Amygdala (tissue), 56 donors: ENCODE measurements at regions not wholly inside any gene's neighbourhood (a gene's known extent, or its start where the extent isn't known, plus 50 kb on each side); places are given as distances from the start of the nearest gene placed in this dataset.

ENCODE experiments used
- DNase-seq, 56 donors: peaks; one replicate each; lab custom pipeline; 2025; lab: John Stamatoyannopoulos, UW

DNA sequence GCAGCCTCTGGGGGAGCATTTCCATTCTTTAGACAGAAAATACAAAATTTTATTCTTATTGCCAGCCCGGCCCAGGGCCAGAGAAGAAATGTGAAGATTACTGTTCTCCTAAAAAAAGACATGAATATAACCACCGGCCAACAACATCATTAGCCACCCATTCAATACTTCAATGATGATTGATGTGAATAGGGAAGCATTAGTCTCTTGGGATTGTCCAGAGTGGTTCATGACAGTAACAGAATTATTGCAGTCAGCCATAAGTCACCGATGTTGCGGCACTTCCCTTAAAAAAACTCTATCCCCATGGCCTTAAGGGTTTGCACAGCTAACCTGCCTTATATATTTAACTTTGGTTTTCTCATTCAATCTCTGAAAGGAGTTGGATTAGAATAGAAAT lies 418.7 kb downstream of the CENPC start:
- no peak for DNase-seq

DNA sequence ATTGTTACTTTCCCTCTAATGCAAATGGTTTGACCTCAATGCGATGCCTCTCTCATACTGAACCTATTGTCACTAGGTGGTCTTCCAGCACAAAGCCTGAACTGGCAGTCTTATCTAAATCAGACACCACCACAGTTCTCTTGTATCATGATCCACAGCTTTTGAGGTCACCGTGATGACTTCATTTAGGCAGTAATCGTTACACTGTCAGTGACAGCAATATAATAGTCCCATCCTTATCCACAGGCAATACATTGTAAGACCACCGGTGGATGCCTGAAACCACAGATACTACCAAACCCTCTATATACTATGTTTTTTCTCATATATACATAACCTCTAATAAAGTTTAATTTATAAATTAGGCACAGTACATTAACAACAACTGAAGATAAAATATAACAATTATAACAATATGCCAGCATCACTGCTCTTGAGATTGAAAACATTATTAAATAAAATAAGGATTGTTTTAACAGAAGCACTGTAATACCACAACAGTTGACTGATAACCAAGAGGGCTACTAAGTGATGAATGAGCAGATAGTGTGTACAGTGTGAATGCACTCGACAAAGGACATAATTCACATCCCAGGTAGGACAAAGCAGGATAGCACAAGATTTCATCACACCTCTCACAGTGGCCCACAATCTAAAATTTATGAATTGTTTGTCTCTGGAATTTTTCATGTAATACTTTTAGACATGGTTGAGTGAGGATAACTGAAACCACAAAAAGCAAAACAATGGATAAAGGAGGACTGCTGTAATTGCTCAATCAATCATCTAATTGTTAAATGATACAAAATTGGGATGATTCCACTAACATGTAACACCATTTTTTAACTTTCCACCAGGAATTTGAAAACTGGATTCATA lies 419.4 kb downstream of the CENPC start:
- DNase-seq, result no peak

DNA sequence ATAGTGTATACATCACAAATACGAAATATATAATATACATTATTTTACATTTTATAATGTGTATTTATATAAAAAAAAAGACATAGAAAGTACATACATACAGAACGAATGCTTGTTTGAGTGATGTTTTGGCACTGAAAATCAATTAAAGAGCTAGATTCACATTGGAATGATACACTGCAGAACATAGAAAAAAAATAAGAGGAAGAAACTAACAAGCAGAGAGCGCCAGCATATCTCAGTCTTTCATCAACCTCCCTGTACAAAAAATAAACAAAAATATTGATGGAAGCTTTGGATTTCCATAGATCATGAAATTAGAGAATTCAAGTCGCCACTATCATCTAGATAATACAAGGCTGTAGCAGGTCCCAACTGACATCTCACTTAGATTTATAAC lies 420.6 kb downstream of the CENPC start:
- DNase-seq, result no peak

DNA sequence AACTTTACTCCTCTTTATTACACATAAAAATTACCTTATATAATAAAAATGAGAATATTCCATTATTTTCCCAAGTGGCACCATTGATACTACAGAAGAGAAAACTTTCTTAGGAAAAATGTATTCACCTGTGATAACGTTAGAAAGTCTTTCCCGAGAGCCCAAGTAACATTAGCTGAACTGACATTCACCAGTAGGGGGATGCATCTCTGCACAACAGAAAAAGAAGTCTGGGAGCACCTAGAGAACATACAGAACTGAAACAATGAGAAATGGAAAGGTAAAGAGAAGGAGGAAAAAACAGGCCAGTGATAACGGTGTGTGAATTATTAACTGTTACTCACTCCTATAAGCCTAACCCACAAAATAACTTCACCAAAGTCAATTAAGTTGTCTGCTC lies 423.3 kb downstream of the CENPC start:
- DNase-seq, result no peak

DNA sequence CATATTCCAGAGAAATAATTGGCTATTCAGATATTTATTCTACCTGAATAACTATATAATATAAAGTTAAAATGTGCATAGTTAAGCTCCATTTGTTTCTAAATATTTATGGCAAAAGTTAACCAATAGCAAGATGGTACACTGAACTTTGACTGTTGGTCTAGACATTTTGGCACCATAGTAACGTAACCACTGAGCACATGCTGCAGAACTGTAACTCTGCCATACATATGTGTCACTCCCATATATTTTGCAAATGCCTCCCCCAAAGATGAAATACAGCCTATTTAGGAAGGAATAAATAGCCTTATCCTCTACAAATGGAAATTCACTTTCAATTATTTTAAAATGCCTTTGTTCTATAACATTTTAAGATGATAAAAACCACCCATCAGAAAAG lies 424.9 kb downstream of the CENPC start:
- DNase-seq, result no peak

DNA sequence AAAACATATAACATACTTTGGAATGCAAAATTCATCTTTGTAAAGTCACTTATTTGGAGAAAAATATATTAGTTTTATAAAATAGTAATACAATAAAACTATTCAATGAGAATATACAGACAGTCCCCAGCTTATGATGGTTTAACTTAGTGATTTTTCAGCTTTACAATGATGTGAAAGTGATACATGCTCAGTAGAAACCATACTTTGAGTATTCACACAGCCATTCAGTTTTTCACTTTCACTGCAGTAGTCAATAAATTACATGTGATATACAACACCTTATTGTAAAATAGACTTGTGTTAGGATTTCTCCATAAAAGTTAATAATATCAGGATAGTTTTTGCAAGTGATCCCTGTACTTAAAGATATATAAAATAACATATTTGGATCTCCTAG lies 436.0 kb downstream of the CENPC start:
- no peak for DNase-seq

DNA sequence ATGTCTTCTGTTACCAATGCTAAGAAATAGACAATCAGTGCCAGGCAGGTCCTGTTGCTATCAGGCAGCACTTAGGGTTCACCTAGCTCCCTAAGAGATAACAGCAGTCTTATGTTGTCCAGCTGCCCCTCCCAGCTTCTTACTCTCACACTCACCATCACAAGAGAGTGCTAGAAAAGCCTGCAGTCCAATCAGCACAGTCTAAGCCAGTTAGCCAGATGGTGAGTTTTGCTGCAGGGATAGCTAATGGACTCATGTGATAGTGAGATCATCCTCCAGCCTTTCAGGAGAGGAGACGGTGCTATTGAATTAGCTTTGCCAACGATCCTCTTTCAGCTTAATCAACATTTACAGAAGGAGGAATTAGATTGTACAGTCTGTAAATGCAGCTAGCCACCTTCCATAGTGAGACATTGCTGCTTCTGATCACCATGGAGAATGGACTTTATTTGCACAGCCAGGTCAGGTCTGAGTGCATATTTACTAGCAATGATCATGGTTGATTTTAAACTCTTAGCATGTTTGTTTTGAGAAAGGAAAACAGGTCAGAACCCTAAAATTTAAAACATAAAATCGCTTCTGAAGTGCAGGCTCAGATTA lies 438.3 kb downstream of the CENPC start:
- DNase-seq, result peak in 1 of 56 donors; percentile 1

DNA sequence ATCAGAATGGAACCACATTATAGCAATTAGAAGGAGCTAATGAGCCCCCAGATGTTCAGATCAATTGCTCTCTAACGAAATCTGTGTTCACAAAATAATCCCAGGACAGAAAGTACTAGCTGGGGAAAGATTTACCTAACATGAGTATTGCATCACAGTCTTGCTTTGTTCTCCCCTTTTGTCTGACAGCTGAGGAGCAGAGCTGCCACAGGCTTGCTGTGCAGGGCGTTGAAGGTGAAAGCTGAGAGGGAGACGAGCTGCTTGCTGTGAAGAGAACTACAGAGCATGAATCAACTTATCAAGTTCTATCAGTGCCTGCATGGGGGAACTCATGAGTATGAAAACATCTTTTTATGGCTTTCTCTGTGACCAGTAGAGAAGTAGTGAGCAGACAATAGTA lies 441.2 kb downstream of the CENPC start:
- no peak for DNase-seq

DNA sequence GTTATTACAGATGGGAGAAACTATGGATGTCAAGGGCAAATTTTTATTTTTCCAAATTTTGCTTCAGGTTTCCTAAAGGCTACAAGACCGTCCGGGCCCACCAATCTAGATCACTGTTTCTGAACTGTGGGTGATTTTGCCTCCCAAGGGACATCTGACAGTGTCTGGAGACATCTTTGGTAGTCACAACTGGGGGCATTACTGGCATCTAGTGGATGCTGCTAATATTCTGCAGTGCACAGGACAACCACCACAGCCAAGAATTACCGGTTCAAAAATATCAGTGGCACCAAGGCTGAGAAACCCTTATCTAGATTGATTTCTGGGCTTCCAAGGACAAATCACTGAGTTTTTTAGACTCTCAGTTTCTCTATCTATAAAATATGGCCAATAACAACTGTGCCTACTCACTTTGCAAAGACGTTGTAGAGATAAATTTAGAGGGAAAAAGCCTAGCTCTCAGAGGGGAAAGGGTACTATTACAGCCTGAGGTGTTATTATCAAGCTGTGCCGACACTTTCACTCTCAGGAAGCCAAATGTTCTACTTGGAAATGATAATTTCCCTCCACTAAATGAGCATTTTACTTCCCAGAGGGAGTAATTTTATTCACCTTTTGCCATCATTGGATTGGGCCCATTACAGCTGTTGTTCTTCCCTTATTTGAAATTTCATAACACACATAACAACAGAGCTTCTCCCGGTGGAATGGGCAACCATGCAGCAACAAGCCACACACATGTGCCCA lies 442.1 kb downstream of the CENPC start:
- DNase-seq, result peak in 4 of 56 donors; percentile 2 to 27 (median 5)

DNA sequence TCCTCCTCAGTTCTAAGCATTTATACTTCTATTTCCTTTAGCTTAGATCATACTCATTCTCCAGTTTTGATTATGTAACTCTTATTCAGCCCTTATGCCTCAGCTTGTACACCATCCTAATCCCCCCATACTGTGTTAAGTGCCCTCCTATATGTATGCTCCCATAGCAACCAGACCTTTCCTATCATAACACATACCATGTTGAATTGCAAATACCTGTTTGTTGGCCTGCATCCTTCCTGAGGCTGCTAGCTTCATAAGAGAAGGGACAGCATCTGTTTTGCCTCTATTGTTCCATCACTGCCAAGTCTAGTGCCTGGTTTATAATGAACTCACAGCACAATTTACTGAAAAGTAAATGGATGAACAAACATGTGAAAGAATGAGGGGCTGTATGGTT lies 443.7 kb downstream of the CENPC start:
- no peak for DNase-seq

DNA sequence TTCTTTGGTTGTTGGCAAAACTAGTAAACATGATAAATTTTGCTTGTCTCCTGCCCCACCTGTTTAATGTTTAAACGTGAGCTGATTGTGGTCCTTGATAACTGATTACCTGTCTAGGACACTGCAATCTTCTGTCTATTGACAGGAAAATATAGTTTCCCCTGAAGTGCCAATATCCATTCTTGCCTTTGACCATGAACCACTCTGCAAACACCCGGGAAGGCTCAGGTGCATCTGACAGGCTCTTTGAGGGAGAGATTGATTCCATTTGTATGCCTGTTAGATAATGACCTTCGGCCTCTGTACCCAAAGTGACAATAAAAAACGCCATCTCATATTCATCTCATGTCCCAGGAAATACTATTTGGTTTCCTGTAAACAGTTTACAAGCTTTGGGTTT lies 453.0 kb downstream of the CENPC start:
- no peak for DNase-seq

DNA sequence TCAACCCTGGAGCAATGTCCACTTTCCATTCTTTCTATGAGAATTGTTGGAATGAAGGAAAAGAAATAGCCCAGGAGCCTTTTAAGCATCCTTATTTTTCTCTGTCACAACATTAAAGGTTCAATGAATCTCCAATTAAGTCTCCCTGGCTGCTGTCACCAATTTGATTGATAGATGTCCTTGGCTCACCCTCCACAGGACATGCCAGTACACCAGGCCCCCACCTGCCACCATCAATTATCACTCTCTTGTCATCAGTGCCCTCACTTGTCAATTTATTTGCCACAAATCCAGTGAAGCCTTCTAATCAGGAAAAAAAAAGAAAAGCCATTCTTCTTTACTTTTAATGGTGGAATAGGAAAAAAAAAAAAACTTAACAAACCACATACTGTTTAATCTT lies 453.6 kb downstream of the CENPC start:
- DNase-seq, result no peak

DNA sequence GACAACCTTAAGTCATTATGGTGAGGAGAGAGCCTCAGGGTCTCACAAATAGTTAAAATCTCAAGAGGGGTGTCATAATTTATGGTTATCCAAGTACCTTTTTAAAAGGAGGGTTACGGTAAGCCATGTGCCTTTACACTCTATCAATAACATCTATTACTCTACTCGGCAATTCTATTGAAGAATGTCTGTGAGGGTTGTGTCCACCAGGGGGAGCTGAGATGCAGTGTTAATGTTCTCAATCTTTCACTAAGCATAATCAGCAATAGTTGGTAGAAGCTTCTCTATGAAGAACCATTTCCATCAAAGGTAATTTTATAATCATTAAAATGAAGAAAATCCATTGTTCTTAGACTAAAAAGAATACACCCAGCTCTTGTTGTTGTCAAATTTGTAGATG lies 457.4 kb downstream of the CENPC start:
- peak in 3 of 56 donors; percentile 1 to 57 (median 3) for DNase-seq

DNA sequence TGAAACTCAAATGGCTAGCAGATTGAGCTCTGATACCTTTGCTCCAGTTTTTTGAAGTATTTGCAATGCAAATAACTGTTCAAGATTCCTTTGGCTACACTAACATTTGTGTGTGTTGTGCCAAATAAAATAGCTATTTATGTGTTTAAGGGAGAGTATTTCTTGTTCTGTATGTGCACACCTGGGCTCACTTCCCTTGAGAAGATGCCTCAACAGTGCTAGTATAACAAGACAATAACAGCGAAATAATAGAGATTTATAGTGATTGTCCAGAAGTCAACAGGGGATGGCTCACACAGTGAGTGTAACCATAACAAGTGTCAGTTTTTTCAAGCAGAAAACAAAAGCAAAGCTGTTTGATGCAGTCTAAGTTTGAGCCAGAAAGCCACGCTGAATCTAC lies 460.5 kb downstream of the CENPC start:
- DNase-seq, result peak in 2 of 56 donors; percentile 3 to 14

DNA sequence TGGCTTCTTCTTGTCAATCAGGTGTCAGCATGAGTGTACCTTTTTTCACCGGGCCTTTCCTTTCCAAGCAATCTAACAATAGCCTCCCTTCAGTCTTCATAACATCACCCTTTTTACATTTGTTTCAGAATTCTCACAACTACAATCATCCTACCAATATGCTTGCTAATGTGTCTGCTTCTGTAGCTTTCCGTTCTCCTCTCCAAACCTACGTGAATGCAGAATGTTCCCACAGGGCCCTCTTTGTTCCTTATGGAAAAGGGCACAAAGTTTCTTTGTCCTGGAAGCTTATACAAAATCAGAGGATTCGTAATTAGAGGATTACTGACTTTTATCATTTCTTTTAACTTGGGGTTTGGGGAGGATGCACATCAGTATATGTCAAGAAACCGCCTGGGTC lies 461.8 kb downstream of the CENPC start:
- DNase-seq, result peak in 1 of 56 donors; percentile 27

DNA sequence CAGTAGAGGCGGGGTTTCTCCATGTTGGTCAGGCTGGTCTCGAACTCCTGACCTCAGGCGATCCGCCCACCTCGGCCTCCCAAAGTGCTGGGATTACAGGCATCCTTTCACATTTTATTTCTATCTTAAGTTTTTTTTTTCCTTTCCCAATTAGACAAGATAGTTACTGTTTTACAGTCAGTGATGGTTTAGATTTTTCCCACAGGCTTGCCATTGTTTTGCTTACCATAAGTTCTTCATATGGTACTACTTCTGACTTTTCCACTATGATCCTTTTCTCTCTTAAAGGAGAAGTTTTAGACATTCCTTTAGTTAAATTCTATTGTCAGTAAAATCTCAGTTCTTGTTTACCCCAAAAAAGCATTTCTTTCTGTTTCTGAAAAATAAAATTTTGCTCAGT lies 462.6 kb downstream of the CENPC start:
- no peak for DNase-seq

DNA sequence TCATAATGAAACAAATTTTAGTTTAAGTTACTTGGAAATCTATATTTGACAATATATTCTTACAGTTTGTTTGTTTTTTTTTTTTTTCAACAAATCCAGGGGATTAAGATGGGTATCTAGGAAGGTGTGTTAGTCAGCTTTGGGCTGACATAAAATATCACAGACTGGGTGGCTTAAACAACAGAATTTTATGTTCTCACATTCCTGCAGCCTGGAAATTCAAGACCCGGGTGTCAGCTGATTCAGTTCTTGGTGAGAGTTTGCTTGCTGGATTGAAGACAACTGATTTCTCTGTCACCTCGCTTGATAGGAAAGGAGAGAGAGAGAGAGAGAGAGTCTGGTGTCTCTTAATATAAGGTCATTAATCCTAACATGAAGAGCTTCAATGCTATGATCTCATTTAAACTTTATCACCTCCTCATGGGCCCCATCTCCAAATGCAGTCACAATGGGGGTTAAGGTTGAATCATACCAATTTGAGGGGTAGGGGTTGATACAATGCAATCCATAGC lies 465.2 kb downstream of the CENPC start:
- no peak for DNase-seq

DNA sequence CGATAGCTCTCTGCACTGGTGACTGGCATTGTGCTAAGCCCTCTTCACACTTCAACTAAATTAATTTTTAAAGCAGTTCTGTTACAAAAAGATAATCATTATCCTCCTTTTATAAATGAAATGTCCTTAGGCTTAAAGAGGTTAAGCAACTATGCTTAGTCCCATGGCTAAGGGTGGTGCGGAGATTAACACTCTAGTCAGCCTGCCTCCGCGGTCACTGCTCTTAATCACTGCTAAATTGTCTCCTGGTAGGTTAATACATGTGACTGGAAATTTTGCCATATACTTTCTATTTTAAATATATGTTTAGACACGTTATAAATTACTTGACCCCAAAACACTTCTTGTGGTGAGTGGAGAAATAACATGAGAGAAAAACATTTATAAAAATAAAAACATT lies 473.7 kb downstream of the CENPC start:
- no peak for DNase-seq

DNA sequence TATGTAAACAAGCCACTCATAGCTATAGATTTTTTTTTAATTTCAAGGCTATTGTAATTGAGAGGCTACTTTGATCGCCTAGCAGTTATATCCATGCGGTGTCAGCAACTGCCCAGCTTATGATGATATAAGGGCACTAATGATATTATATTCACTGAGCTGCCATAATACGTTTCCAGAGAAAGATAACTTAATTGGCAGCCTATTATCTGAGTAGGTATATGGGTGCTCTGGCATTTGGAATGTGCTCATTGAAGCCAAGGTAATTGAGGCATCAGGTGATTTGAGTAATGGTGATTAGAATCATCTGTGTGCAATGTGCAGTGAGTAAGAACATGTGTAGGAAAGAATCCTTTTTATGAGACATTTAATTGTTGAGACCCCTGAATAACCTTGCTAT lies 490.0 kb downstream of the CENPC start:
- DNase-seq, result no peak

DNA sequence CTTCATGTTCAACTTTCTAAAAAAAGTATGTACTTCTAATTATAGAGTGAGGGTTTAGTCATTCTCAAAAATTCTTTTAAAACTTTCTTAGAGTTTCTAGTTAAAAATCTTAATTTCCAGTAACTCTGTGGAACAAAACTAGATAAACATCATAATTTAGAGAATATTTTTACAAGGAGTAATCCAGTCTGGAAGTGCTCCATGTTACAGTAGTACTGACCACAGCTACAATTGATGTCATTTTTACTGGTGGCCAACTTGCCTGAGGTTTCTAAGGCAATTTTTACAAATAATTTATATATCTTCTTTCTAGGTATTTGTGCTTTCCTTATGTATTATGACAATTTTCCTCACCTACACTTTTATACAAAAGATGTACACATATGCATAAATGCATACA lies 490.4 kb downstream of the CENPC start:
- no peak for DNase-seq
